ENCODE measurements at regions not wholly inside any gene's neighbourhood (a gene's known extent, or its start where the extent isn't known, plus 50 kb on each side); places are given as distances from the start of the nearest gene placed in this dataset.

DNA sequence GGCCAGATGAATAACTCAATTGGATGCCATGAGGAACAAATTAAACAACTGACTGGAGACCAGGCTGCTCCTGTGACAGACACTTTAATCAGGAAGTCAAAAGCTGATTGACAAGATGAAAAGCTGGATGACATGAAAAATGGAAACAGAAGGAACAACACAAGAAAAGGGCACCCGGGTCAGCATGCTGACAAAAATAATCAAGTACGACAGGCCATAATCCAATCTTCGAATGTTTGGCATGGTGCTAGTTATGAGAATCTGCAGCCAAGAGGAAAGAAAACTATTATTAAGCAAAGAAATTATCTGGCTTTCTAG is 544.7 kb downstream of the ETNK1 start:
- Histone ChIP-seq H3K4me3 (no peak overlapping the region), H3K4me1 (ENCODE audit: low read depth) (no peaks in the 10 kb centered on the region), H3K9me3 (no peaks in the 10 kb centered on the region), H3K36me3 (ENCODE audit: low read depth) (no peaks in the 10 kb centered on the region)
- TF ChIP-seq, protein P1, sequence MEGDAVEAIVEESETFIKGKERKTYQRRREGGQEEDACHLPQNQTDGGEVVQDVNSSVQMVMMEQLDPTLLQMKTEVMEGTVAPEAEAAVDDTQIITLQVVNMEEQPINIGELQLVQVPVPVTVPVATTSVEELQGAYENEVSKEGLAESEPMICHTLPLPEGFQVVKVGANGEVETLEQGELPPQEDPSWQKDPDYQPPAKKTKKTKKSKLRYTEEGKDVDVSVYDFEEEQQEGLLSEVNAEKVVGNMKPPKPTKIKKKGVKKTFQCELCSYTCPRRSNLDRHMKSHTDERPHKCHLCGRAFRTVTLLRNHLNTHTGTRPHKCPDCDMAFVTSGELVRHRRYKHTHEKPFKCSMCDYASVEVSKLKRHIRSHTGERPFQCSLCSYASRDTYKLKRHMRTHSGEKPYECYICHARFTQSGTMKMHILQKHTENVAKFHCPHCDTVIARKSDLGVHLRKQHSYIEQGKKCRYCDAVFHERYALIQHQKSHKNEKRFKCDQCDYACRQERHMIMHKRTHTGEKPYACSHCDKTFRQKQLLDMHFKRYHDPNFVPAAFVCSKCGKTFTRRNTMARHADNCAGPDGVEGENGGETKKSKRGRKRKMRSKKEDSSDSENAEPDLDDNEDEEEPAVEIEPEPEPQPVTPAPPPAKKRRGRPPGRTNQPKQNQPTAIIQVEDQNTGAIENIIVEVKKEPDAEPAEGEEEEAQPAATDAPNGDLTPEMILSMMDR (IDR thresholded peaks at IDR 0.05): no peak
- ATAC-seq (no peak), DNase-seq (no peak)
- intact Hi-C loops (cut with DNase I, micrococcal nuclease): no loop called here

DNA sequence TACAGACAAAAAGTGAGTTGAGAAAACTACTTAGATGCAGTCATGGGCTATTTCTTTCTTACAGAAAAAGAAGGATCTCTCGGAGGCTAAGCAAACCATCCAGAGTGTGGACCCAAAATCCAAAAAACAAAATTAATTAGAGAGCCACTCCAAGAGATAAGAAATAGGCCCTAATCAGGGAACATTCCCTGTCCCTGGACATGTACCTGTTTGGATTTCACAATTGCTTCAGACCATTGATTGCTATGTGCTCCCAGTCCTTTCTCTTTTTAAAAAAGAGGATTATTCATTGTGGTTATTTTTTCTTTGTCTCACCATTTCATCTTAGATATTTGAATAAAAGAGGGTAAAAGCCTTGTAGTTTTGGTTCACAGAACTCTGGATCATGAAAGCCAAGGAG is 549.9 kb downstream of the ETNK1 start:
- no peaks in the 10 kb centered on the region for H3K9me3 ChIP-seq
- H3K4me1 ChIP-seq (ENCODE audit: low read depth): no peaks in the 10 kb centered on the region
- TF ChIP-seq, protein P1 (IDR thresholded peaks at IDR 0.05): no peak
- DNase-seq (no peak), ATAC-seq (no peak)
- H3K4me3 ChIP-seq: no peak overlapping the region
- no peaks in the 10 kb centered on the region for H3K36me3 ChIP-seq (ENCODE audit: low read depth)
- intact Hi-C loops (cut with DNase I, micrococcal nuclease): no loop called here

DNA sequence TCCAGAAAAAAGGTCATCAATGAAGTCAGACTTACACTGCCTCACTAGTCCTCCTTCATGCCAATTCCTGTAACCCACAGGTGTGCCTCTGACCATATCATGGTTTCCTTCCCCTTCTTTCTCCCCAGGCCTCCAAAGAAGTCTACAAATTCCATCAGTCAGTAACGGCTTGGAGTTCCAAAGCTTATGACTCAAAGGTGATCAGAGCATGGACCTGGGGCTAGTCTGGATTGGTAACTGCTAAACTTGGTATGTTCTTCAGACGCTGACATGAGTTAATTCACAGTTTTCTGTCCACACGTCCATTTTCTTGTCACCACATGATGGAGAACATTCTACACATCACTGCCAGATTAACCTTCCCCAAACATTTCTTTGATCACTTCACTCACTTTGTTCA is 560.4 kb downstream of the ETNK1 start:
- Histone ChIP-seq H3K36me3 (ENCODE audit: low read depth) (no peaks in the 10 kb centered on the region), H3K4me1 (ENCODE audit: low read depth) (no peaks in the 10 kb centered on the region), H3K4me3 (no peak overlapping the region), H3K9me3 (no peaks in the 10 kb centered on the region)
- TF ChIP-seq, protein P1 (IDR thresholded peaks at IDR 0.05): no peak
- ATAC-seq (no peak), DNase-seq (no peak)
- intact Hi-C loops (cut with DNase I, micrococcal nuclease): no loop called here

DNA sequence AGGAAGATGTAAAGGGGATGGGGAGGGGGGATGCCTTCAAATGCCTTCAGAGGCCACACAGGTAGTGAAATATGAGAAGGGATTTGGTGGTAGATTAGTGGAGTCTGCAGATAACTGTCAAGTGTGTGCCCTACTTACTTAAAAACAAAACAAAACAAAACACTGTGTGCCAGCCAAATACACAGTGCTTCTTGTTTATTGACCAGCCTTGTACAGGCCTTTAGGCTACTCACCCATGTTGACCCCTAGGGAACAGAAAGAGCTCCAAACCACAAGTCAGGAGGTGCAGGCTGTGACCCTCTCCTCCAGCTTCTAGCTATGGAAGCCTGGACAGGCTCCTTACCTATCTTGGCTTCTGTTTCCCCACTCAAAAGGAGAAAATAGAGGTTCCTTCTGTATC is 562.0 kb downstream of the ETNK1 start:
- Histone ChIP-seq H3K9me3 (no peaks in the 10 kb centered on the region), H3K4me3 (no peak overlapping the region), H3K4me1 (ENCODE audit: low read depth) (no peaks in the 10 kb centered on the region), H3K36me3 (ENCODE audit: low read depth) (no peaks in the 10 kb centered on the region)
- TF ChIP-seq, protein P1 (IDR thresholded peaks at IDR 0.05): no peak
- intact Hi-C loops (cut with DNase I, micrococcal nuclease): no loop called here
- DNase-seq (no peak), ATAC-seq (no peak)

DNA sequence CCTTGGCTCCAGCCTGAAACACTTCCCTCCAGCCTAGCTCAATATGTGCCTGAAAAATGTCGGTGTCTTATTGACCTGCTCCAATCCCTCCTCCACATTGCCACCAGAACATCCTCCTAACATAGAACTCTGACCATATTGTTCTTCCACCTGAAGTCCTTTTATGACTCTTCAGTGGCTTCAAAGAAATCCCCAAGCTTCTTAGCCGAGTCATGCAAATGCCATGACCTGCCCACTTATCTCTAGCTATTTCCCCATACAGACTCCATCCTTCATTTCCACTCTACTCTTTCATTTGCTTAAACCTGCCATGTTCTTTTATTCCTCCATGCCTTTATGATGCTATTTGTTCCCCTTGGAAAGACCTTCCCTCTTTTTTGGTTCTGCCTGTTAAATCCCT is 568.6 kb downstream of the ETNK1 start:
- Histone ChIP-seq H3K9me3 (no peaks in the 10 kb centered on the region), H3K36me3 (ENCODE audit: low read depth) (no peaks in the 10 kb centered on the region), H3K4me3 (no peak overlapping the region), H3K4me1 (ENCODE audit: low read depth) (no peaks in the 10 kb centered on the region)
- intact Hi-C loops (cut with DNase I, micrococcal nuclease): no loop called here
- no peak for DNase-seq
- no peak for ATAC-seq
- TF ChIP-seq, protein P1 (IDR thresholded peaks at IDR 0.05): no peak

DNA sequence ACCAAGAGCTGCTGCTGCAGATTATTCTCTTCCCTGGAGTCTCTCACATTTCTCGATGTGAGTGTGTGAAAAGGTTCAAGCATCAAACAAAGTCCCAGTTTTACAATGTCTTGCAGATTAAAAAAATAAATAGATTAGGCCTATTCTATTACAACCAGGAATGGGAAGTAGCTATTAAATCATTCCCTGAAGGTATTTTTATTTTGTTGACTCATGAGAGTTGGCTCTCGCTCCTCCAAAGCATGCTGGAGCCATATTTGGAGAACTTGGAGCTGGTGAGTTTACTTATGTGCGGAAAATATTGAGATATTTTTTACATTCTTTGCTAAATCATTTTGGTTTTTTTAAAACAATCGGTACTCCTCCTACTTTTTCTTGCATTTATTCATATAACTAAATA is 572.3 kb downstream of the ETNK1 start:
- no peak for DNase-seq
- H3K4me1 ChIP-seq (ENCODE audit: low read depth): no peaks in the 10 kb centered on the region
- H3K9me3 ChIP-seq: no peaks in the 10 kb centered on the region
- TF ChIP-seq, protein P1 (IDR thresholded peaks at IDR 0.05): no peak
- no peak for ATAC-seq
- intact Hi-C loops (cut with DNase I, micrococcal nuclease): no loop called here
- H3K36me3 ChIP-seq (ENCODE audit: low read depth): no peaks in the 10 kb centered on the region
- no peak overlapping the region for H3K4me3 ChIP-seq
